ENCODE measurements at regions not wholly inside any gene's neighbourhood (a gene's known extent, or its start where the extent isn't known, plus 50 kb on each side); places are given as distances from the start of the nearest gene placed in this dataset.

GRCh38 chr5:51181208-51181894 lies 201.9 kb upstream of the ISL1 start:
- no peaks in the 10 kb centered on the region for H3K27me3 ChIP-seq (ENCODE audit: insufficient read depth, low read length)
- H4K20me1 ChIP-seq (ENCODE audit: insufficient read depth, low read length), result no peaks in the 10 kb centered on the region
- no peaks in the 10 kb centered on the region for H3F3A ChIP-seq (ENCODE audit: insufficient read depth, low read length)
- TF ChIP-seq EZH2 (IDR thresholded peaks at IDR 0.05; ENCODE audit: borderline replicate concordance, low read length) (no peak), CTCF (IDR thresholded peaks at IDR 0.05; ENCODE audit: low read length) (no peak)
- no peak overlapping the region for H2AFZ ChIP-seq (ENCODE audit: low read length)
- no peak overlapping the region for H3K4me3 ChIP-seq (ENCODE audit: low read depth, low read length, poor library complexity, severe bottlenecking)
- no peak overlapping the region for H3K4me2 ChIP-seq (ENCODE audit: low read length)
- H3K4me1 ChIP-seq (ENCODE audit: insufficient read depth, low read length, severe bottlenecking), result no peaks in the 10 kb centered on the region
- no peaks in the 10 kb centered on the region for H3K9me3 ChIP-seq (ENCODE audit: low read length)
- no peaks in the 10 kb centered on the region for H3K79me2 ChIP-seq (ENCODE audit: insufficient read depth, low read length)
- no peaks in the 10 kb centered on the region for H3K9me2 ChIP-seq (ENCODE audit: low read depth, low read length)
- no peak overlapping the region for H3K9ac ChIP-seq (ENCODE audit: low read length)
- H3K27ac ChIP-seq (ENCODE audit: low read depth, low read length, poor library complexity, severe bottlenecking), result no peak overlapping the region
- no peaks in the 10 kb centered on the region for H3K36me3 ChIP-seq (ENCODE audit: insufficient read depth, low read length)

- no peaks in the 10 kb centered on the region for H3K9me3 ChIP-seq (ENCODE audit: low read length)
- H4K20me1 ChIP-seq (ENCODE audit: insufficient read depth, low read length), result no peaks in the 10 kb centered on the region
- no peak overlapping the region for H3K4me2 ChIP-seq (ENCODE audit: low read length)
- H3K4me1 ChIP-seq (ENCODE audit: insufficient read depth, low read length, severe bottlenecking), result no peaks in the 10 kb centered on the region
- no peaks in the 10 kb centered on the region for H3F3A ChIP-seq (ENCODE audit: insufficient read depth, low read length)
- H2AFZ ChIP-seq (ENCODE audit: low read length), result no peak overlapping the region
- no peaks in the 10 kb centered on the region for H3K36me3 ChIP-seq (ENCODE audit: insufficient read depth, low read length)
- H3K79me2 ChIP-seq (ENCODE audit: insufficient read depth, low read length), result no peaks in the 10 kb centered on the region
- TF ChIP-seq EZH2 (IDR thresholded peaks at IDR 0.05; ENCODE audit: borderline replicate concordance, low read length) (no peak), CTCF (IDR thresholded peaks at IDR 0.05; ENCODE audit: low read length) (no peak)
- H3K9ac ChIP-seq (ENCODE audit: low read length), result no peak overlapping the region
- no peak overlapping the region for H3K4me3 ChIP-seq (ENCODE audit: low read depth, low read length, poor library complexity, severe bottlenecking)
- no peaks in the 10 kb centered on the region for H3K9me2 ChIP-seq (ENCODE audit: low read depth, low read length)
- no peaks in the 10 kb centered on the region for H3K27me3 ChIP-seq (ENCODE audit: insufficient read depth, low read length)
- H3K27ac ChIP-seq (ENCODE audit: low read depth, low read length, poor library complexity, severe bottlenecking), result no peak overlapping the region
Measured at GRCh38 chr5:51185850-51186329, 197.4 kb upstream of the ISL1 start.

GRCh38 chr5:51188001-51188591 lies 195.2 kb upstream of the ISL1 start:
- Histone ChIP-seq H3K27ac (ENCODE audit: low read depth, low read length, poor library complexity, severe bottlenecking) (no peak overlapping the region), H4K20me1 (ENCODE audit: insufficient read depth, low read length) (no peaks in the 10 kb centered on the region), H2AFZ (ENCODE audit: low read length) (no peak overlapping the region), H3K4me2 (ENCODE audit: low read length) (no peak overlapping the region), H3K9ac (ENCODE audit: low read length) (no peak overlapping the region), H3K9me3 (ENCODE audit: low read length) (no peaks in the 10 kb centered on the region), H3K36me3 (ENCODE audit: insufficient read depth, low read length) (no peaks in the 10 kb centered on the region), H3K79me2 (ENCODE audit: insufficient read depth, low read length) (no peaks in the 10 kb centered on the region), H3K4me1 (ENCODE audit: insufficient read depth, low read length, severe bottlenecking) (no peaks in the 10 kb centered on the region), H3K9me2 (ENCODE audit: low read depth, low read length) (no peaks in the 10 kb centered on the region), H3K27me3 (ENCODE audit: insufficient read depth, low read length) (no peaks in the 10 kb centered on the region), H3F3A (ENCODE audit: insufficient read depth, low read length) (no peaks in the 10 kb centered on the region), H3K4me3 (ENCODE audit: low read depth, low read length, poor library complexity, severe bottlenecking) (no peak overlapping the region)
- TF ChIP-seq CTCF (IDR thresholded peaks at IDR 0.05; ENCODE audit: low read length) (no peak), EZH2 (IDR thresholded peaks at IDR 0.05; ENCODE audit: borderline replicate concordance, low read length) (no peak)
